DND-41 (cell line): ENCODE measurements at regions not wholly inside any gene's neighbourhood (a gene's known extent, or its start where the extent isn't known, plus 50 kb on each side); places are given as distances from the start of the nearest gene placed in this dataset.

Experiments used
- ATAC-seq: fragments of 200-7000 bp; cut with Tn5 transposase; 3 replicates; pipeline ENCODE4 v1.9.1; 2021; ENCODE audit warnings: low read depth; ENCODE audit not compliant: insufficient read depth
- DNase-seq: peaks from one replicate; pipeline ENCODE4 v3.0.0-alpha.2; 2020
- H2AFZ ChIP-seq: 2 replicates; pipeline ENCODE4 v1.6.0; 2012; ENCODE audit warnings: low read depth, low read length
- H3K27ac ChIP-seq: 2 replicates; pipeline ENCODE4 v1.5.1; 2012; ENCODE audit warnings: low read length, inconsistent platforms
- H3K27me3 ChIP-seq: fragments of 200-600 bp; sonication (generic); 2 replicates; pipeline ENCODE4 v1.6.0; 2012; ENCODE audit warnings: low read length, mild to moderate bottlenecking, inconsistent platforms; ENCODE audit not compliant: insufficient read depth, poor library complexity
- H3K36me3 ChIP-seq: 2 replicates; pipeline ENCODE4 v1.5.1; 2012; ENCODE audit warnings: low read length, inconsistent platforms; ENCODE audit not compliant: insufficient read depth
- H3K4me1 ChIP-seq: 2 replicates; pipeline ENCODE4 v1.5.1; 2012; ENCODE audit warnings: mild to moderate bottlenecking, low read length; ENCODE audit not compliant: insufficient read depth
- H3K4me2 ChIP-seq: 2 replicates; pipeline ENCODE4 v1.6.0; 2012; ENCODE audit warnings: mild to moderate bottlenecking, moderate library complexity, low read length, inconsistent platforms; ENCODE audit not compliant: insufficient read depth
- H3K4me3 ChIP-seq, 2 experiments: fragments of 200-600 bp in 1 of 2; shearing (Covaris generic) in 1 of 2; 2 replicates each; pipeline ENCODE4 v1.5.1; 2012 to 2016; ENCODE audit warnings: inconsistent platforms in 2 of 2, low read length in 2 of 2, mild to moderate bottlenecking in 2 of 2, low read depth in 1 of 2, moderate library complexity in 1 of 2
- H3K79me2 ChIP-seq: 2 replicates; pipeline ENCODE4 v1.6.0; 2012; ENCODE audit warnings: low read length, inconsistent platforms; ENCODE audit not compliant: insufficient read depth
- H3K9ac ChIP-seq: 2 replicates; pipeline ENCODE4 v1.6.0; 2012; ENCODE audit warnings: low read depth, mild to moderate bottlenecking, inconsistent platforms, low read length, moderate library complexity
- H3K9me3 ChIP-seq: 2 replicates; pipeline ENCODE4 v1.5.1; 2012; ENCODE audit warnings: low read length, moderate library complexity, mild to moderate bottlenecking, inconsistent platforms; ENCODE audit not compliant: insufficient read depth, severe bottlenecking
- H4K20me1 ChIP-seq: 2 replicates; pipeline ENCODE4 v1.6.0; 2012; ENCODE audit warnings: low read length; ENCODE audit not compliant: insufficient read depth
- EZH2 ChIP-seq: IDR thresholded peaks from 3 replicates; pipeline ENCODE4 v1.6.1; 2012; ENCODE audit warnings: borderline replicate concordance, low read depth, mild to moderate bottlenecking, moderate library complexity, low read length, inconsistent platforms; ENCODE audit not compliant: severe bottlenecking
- TF ChIP-seq, protein P1 (sequence below): IDR thresholded peaks from 2 replicates; pipeline ENCODE4 v1.5.1; 2012; ENCODE audit warnings: borderline replicate concordance, low read length, moderate library complexity, mild to moderate bottlenecking; ENCODE audit not compliant: poor library complexity, severe bottlenecking; ENCODE audit errors: extremely low read depth

DNA sequence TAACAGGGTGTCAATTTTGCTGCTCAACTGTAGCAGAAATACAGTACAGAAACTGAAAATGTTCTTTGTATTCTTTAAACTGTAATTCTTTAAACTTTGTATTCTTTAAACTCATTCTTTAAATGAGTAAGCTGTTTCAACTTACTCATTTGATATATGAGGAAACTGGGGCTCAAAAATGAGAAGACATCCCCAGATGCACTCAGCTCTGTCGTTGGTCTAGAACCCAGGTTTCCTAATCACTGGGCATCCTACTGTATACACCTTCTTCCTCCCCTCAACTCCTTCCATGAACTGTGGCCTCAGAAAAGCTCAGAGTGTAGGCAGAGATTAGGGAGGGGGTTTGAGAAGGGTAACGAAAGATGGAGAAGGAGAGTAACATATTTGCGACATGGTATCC, 136.5 kb upstream of the MAST4 start:
- no peak overlapping the region for H3K4me3 ChIP-seq
- H4K20me1 ChIP-seq, result no peaks in the 10 kb centered on the region
- H3K4me1 ChIP-seq, result peaks cover 6% of the 10 kb centered on the region
- no peak for ATAC-seq
- no peak overlapping the region for H3K4me2 ChIP-seq
- H2AFZ ChIP-seq, result no peak overlapping the region
- no peaks in the 10 kb centered on the region for H3K36me3 ChIP-seq
- no peak for DNase-seq
- no peaks in the 10 kb centered on the region for H3K27me3 ChIP-seq
- TF ChIP-seq, protein P1, sequence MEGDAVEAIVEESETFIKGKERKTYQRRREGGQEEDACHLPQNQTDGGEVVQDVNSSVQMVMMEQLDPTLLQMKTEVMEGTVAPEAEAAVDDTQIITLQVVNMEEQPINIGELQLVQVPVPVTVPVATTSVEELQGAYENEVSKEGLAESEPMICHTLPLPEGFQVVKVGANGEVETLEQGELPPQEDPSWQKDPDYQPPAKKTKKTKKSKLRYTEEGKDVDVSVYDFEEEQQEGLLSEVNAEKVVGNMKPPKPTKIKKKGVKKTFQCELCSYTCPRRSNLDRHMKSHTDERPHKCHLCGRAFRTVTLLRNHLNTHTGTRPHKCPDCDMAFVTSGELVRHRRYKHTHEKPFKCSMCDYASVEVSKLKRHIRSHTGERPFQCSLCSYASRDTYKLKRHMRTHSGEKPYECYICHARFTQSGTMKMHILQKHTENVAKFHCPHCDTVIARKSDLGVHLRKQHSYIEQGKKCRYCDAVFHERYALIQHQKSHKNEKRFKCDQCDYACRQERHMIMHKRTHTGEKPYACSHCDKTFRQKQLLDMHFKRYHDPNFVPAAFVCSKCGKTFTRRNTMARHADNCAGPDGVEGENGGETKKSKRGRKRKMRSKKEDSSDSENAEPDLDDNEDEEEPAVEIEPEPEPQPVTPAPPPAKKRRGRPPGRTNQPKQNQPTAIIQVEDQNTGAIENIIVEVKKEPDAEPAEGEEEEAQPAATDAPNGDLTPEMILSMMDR, result no peak
- no peak for TF ChIP-seq EZH2
- H3K9me3 ChIP-seq, result peaks cover 2% of the 10 kb centered on the region
- no peak overlapping the region for H3K9ac ChIP-seq
- H3K79me2 ChIP-seq, result no peaks in the 10 kb centered on the region
- no peak overlapping the region for H3K27ac ChIP-seq

DNA sequence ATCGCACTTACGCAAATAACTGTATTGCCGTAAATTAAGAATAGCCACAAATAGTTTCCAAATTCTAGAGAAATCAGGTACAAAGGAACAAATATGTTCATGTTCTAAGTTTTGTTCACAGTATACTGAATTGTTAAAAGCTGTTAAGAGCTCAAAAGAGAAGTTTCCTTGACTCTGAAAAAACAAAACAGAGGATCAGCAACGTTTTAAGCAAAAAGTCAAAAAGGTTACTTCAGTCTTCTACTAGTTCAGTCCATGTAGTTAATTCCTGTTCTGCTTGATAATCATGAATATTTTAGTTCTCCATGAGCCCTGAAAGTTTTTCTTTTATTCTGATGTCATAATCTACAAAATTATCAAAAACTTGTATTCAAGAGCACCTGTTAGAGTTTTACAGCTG, 128.6 kb upstream of the MAST4 start:
- H4K20me1 ChIP-seq, result no peaks in the 10 kb centered on the region
- H3K4me2 ChIP-seq, result no peak overlapping the region
- no peaks in the 10 kb centered on the region for H3K36me3 ChIP-seq
- H3K27me3 ChIP-seq, result no peaks in the 10 kb centered on the region
- no peaks in the 10 kb centered on the region for H3K79me2 ChIP-seq
- DNase-seq (no peak), ATAC-seq (no peak)
- H2AFZ ChIP-seq, result no peak overlapping the region
- peaks cover 42% of the 10 kb centered on the region for H3K9me3 ChIP-seq
- no peaks in the 10 kb centered on the region for H3K4me1 ChIP-seq
- no peak overlapping the region for H3K27ac ChIP-seq
- H3K4me3 ChIP-seq, result no peak overlapping the region
- TF ChIP-seq, protein P1, result no peak
- H3K9ac ChIP-seq, result no peak overlapping the region

DNA sequence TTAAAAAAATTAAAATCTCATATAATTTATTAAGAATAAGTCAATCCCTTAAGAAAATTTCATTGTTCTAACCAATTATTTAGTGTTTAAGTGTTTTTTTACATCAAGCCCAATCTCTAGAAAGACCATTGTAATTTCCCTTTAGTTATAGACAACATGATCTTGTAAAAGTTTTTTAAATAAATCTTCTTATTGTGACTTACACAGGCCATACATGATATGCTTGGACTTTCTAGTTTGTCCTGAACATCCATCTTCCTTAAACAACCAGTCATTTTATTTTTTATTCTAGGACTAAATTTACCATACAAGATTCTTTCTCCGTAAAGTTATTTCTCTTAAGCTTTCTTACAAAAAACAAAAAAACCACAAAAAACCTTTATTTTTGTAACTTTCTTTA, 126.5 kb upstream of the MAST4 start:
- Histone ChIP-seq H3K4me3 (no peak overlapping the region), H3K4me1 (no peaks in the 10 kb centered on the region), H2AFZ (no peak overlapping the region), H3K4me2 (no peak overlapping the region), H3K79me2 (no peaks in the 10 kb centered on the region), H4K20me1 (no peaks in the 10 kb centered on the region), H3K9me3 (peaks cover 42% of the 10 kb centered on the region), H3K27ac (no peak overlapping the region), H3K9ac (no peak overlapping the region), H3K27me3 (no peaks in the 10 kb centered on the region), H3K36me3 (no peaks in the 10 kb centered on the region)
- TF ChIP-seq, protein P1, result no peak
- TF ChIP-seq EZH2, result no peak
- DNase-seq (no peak), ATAC-seq (no peak)

DNA sequence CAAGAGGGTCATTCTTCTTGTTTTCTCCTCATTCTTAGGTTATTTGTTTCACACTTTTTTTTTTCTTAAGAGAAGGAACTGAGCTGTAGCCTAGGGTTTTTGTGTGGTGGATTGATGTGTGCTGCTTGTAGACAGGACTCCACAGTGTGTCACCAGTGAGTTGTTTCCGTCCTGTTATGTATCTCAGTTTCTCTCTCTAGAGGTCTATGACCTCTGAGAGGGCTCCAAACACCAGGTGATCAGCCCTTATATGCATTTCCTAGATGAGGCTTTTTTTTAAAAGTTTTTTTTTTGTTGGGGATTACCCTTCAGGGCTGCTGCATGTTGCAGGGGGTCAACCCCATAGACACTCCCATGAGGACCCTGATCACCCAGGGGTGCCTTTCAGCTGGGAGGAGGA, 124.2 kb upstream of the MAST4 start:
- H3K27ac ChIP-seq, result no peak overlapping the region
- no peak for ATAC-seq
- no peaks in the 10 kb centered on the region for H3K36me3 ChIP-seq
- DNase-seq, result no peak
- H3K9ac ChIP-seq, result no peak overlapping the region
- H3K4me3 ChIP-seq, result no peak overlapping the region
- H3K4me2 ChIP-seq, result no peak overlapping the region
- no peaks in the 10 kb centered on the region for H3K79me2 ChIP-seq
- H2AFZ ChIP-seq, result peak overlapping the region; percentile 32; the same call in 1 of the 2 replicates
- H4K20me1 ChIP-seq, result no peaks in the 10 kb centered on the region
- no peaks in the 10 kb centered on the region for H3K4me1 ChIP-seq
- TF ChIP-seq EZH2, result no peak
- TF ChIP-seq, protein P1, result no peak
- H3K9me3 ChIP-seq, result peaks cover 37% of the 10 kb centered on the region
- no peaks in the 10 kb centered on the region for H3K27me3 ChIP-seq
